ENCODE measurements at regions not wholly inside any gene's neighbourhood (a gene's known extent, or its start where the extent isn't known, plus 50 kb on each side); places are given as distances from the start of the nearest gene placed in this dataset.

GRCh38 chrX:39443240-39443639, 642.0 kb downstream of the MID1IP1 start:
- no peak for DNase-seq
- Histone ChIP-seq H3K9me3 (replicated peaks; ENCODE audit: control insufficient read depth, low read depth, low read length) (no peaks in the 10 kb centered on the region), H3K4me1 (ENCODE audit: control insufficient read depth, insufficient read depth, low read length) (peaks cover 10% of the 10 kb centered on the region), H3K36me3 (ENCODE audit: control insufficient read depth, insufficient read depth, low read length) (no peaks in the 10 kb centered on the region), H3K27me3 (ENCODE audit: control insufficient read depth, insufficient read depth, low read length) (peaks cover 36% of the 10 kb centered on the region), H3K27ac (ENCODE audit: low read length) (no peak overlapping the region), H3K4me3 (ENCODE audit: low read length) (no peak overlapping the region)
- WGBS (ENCODE audit: insufficient coverage) = 96% methylated on average over 2 of the region's 2 CpGs

- no peak overlapping the region for H3K27ac ChIP-seq (ENCODE audit: low read length)
- H3K36me3 ChIP-seq (ENCODE audit: control insufficient read depth, insufficient read depth, low read length) = no peaks in the 10 kb centered on the region
- no peak overlapping the region for H3K4me3 ChIP-seq (ENCODE audit: low read length)
- WGBS (ENCODE audit: insufficient coverage) = 58% methylated on average over 4 of the region's 4 CpGs
- H3K9me3 ChIP-seq (replicated peaks; ENCODE audit: control insufficient read depth, low read depth, low read length) = no peaks in the 10 kb centered on the region
- H3K4me1 ChIP-seq (ENCODE audit: control insufficient read depth, insufficient read depth, low read length) = peaks cover 6% of the 10 kb centered on the region
- peaks cover 33% of the 10 kb centered on the region for H3K27me3 ChIP-seq (ENCODE audit: control insufficient read depth, insufficient read depth, low read length)
- no peak for DNase-seq
Observed at GRCh38 chrX:39445336-39445735, 644.1 kb downstream of the MID1IP1 start.

GRCh38 chrX:39449352-39449751, 648.1 kb downstream of the MID1IP1 start:
- Histone ChIP-seq H3K27me3 (ENCODE audit: control insufficient read depth, insufficient read depth, low read length) (peaks cover 29% of the 10 kb centered on the region), H3K27ac (ENCODE audit: low read length) (no peak overlapping the region), H3K36me3 (ENCODE audit: control insufficient read depth, insufficient read depth, low read length) (no peaks in the 10 kb centered on the region), H3K4me3 (ENCODE audit: low read length) (no peak overlapping the region), H3K9me3 (replicated peaks; ENCODE audit: control insufficient read depth, low read depth, low read length) (no peaks in the 10 kb centered on the region), H3K4me1 (ENCODE audit: control insufficient read depth, insufficient read depth, low read length) (peaks cover 29% of the 10 kb centered on the region)
- no CpG with 5 or more reads among the region's 2 CpGs for WGBS (ENCODE audit: insufficient coverage)
- no peak for DNase-seq

- H3K27ac ChIP-seq (ENCODE audit: low read length) = no peak overlapping the region
- no peaks in the 10 kb centered on the region for H3K36me3 ChIP-seq (ENCODE audit: control insufficient read depth, insufficient read depth, low read length)
- H3K9me3 ChIP-seq (replicated peaks; ENCODE audit: control insufficient read depth, low read depth, low read length) = no peaks in the 10 kb centered on the region
- 53% methylated on average over 7 of the region's 11 CpGs for WGBS (ENCODE audit: insufficient coverage)
- DNase-seq = no peak
- H3K27me3 ChIP-seq (ENCODE audit: control insufficient read depth, insufficient read depth, low read length) = peaks cover 25% of the 10 kb centered on the region
- no peak overlapping the region for H3K4me3 ChIP-seq (ENCODE audit: low read length)
- peaks cover 39% of the 10 kb centered on the region for H3K4me1 ChIP-seq (ENCODE audit: control insufficient read depth, insufficient read depth, low read length)
Observed at GRCh38 chrX:39450234-39450977, 647.4 kb downstream of the BCOR start.

- Histone ChIP-seq H3K9me3 (replicated peaks; ENCODE audit: control insufficient read depth, low read depth, low read length) (no peaks in the 10 kb centered on the region), H3K4me1 (ENCODE audit: control insufficient read depth, insufficient read depth, low read length) (peaks cover 44% of the 10 kb centered on the region), H3K27ac (ENCODE audit: low read length) (no peak overlapping the region), H3K36me3 (ENCODE audit: control insufficient read depth, insufficient read depth, low read length) (no peaks in the 10 kb centered on the region), H3K27me3 (ENCODE audit: control insufficient read depth, insufficient read depth, low read length) (peaks cover 29% of the 10 kb centered on the region), H3K4me3 (ENCODE audit: low read length) (no peak overlapping the region)
- WGBS (ENCODE audit: insufficient coverage) = 53% methylated on average over 3 of the region's 7 CpGs
- DNase-seq = no peak
Observed at GRCh38 chrX:39451046-39451445, 646.7 kb downstream of the BCOR start.

GRCh38 chrX:39452401-39452800, 645.4 kb downstream of the BCOR start:
- no peaks in the 10 kb centered on the region for H3K36me3 ChIP-seq (ENCODE audit: control insufficient read depth, insufficient read depth, low read length)
- H3K4me1 ChIP-seq (ENCODE audit: control insufficient read depth, insufficient read depth, low read length) = peaks cover 47% of the 10 kb centered on the region
- H3K4me3 ChIP-seq (ENCODE audit: low read length) = no peak overlapping the region
- H3K9me3 ChIP-seq (replicated peaks; ENCODE audit: control insufficient read depth, low read depth, low read length) = no peaks in the 10 kb centered on the region
- DNase-seq = no peak
- 83% methylated on average over 2 of the region's 4 CpGs for WGBS (ENCODE audit: insufficient coverage)
- H3K27ac ChIP-seq (ENCODE audit: low read length) = no peak overlapping the region
- H3K27me3 ChIP-seq (ENCODE audit: control insufficient read depth, insufficient read depth, low read length) = peaks cover 25% of the 10 kb centered on the region

- Histone ChIP-seq H3K4me3 (ENCODE audit: low read length) (no peak overlapping the region), H3K9me3 (replicated peaks; ENCODE audit: control insufficient read depth, low read depth, low read length) (no peaks in the 10 kb centered on the region), H3K27me3 (ENCODE audit: control insufficient read depth, insufficient read depth, low read length) (peaks cover 36% of the 10 kb centered on the region), H3K36me3 (ENCODE audit: control insufficient read depth, insufficient read depth, low read length) (no peaks in the 10 kb centered on the region), H3K4me1 (ENCODE audit: control insufficient read depth, insufficient read depth, low read length) (peaks cover 56% of the 10 kb centered on the region), H3K27ac (ENCODE audit: low read length) (peak overlapping the region; percentile 78)
- DNase-seq = peak; percentile 89
- WGBS (ENCODE audit: insufficient coverage) = no CpG with 5 or more reads among the region's 5 CpGs
Observed at GRCh38 chrX:39453889-39454621, 643.7 kb downstream of the BCOR start.

GRCh38 chrX:39456894-39457604, 640.7 kb downstream of the BCOR start:
- Histone ChIP-seq H3K9me3 (replicated peaks; ENCODE audit: control insufficient read depth, low read depth, low read length) (no peaks in the 10 kb centered on the region), H3K27me3 (ENCODE audit: control insufficient read depth, insufficient read depth, low read length) (peaks cover 38% of the 10 kb centered on the region), H3K36me3 (ENCODE audit: control insufficient read depth, insufficient read depth, low read length) (no peaks in the 10 kb centered on the region), H3K4me1 (ENCODE audit: control insufficient read depth, insufficient read depth, low read length) (peaks cover 51% of the 10 kb centered on the region), H3K4me3 (ENCODE audit: low read length) (no peak overlapping the region), H3K27ac (ENCODE audit: low read length) (no peak overlapping the region)
- WGBS (ENCODE audit: insufficient coverage) = no CpG with 5 or more reads among the region's 3 CpGs
- peak; percentile 80 for DNase-seq

GRCh38 chrX:39458779-39459178, 639.0 kb downstream of the BCOR start:
- H3K27me3 ChIP-seq (ENCODE audit: control insufficient read depth, insufficient read depth, low read length) = peaks cover 45% of the 10 kb centered on the region
- no peaks in the 10 kb centered on the region for H3K36me3 ChIP-seq (ENCODE audit: control insufficient read depth, insufficient read depth, low read length)
- 75% methylated on average over 2 of the region's 5 CpGs for WGBS (ENCODE audit: insufficient coverage)
- DNase-seq = no peak
- H3K4me3 ChIP-seq (ENCODE audit: low read length) = no peak overlapping the region
- no peaks in the 10 kb centered on the region for H3K9me3 ChIP-seq (replicated peaks; ENCODE audit: control insufficient read depth, low read depth, low read length)
- H3K4me1 ChIP-seq (ENCODE audit: control insufficient read depth, insufficient read depth, low read length) = peaks cover 36% of the 10 kb centered on the region
- no peak overlapping the region for H3K27ac ChIP-seq (ENCODE audit: low read length)

- Histone ChIP-seq H3K36me3 (ENCODE audit: control insufficient read depth, insufficient read depth, low read length) (no peaks in the 10 kb centered on the region), H3K27ac (ENCODE audit: low read length) (no peak overlapping the region), H3K9me3 (replicated peaks; ENCODE audit: control insufficient read depth, low read depth, low read length) (no peaks in the 10 kb centered on the region), H3K4me1 (ENCODE audit: control insufficient read depth, insufficient read depth, low read length) (peaks cover 32% of the 10 kb centered on the region), H3K4me3 (ENCODE audit: low read length) (no peak overlapping the region), H3K27me3 (ENCODE audit: control insufficient read depth, insufficient read depth, low read length) (peaks cover 43% of the 10 kb centered on the region)
- no peak for DNase-seq
- 72% methylated on average over 2 of the region's 5 CpGs for WGBS (ENCODE audit: insufficient coverage)
Observed at GRCh38 chrX:39459204-39459603, 638.6 kb downstream of the BCOR start.

All from muscle of leg (tissue), 3 donors.